ENCODE measurements at regions not wholly inside any gene's neighbourhood (a gene's known extent, or its start where the extent isn't known, plus 50 kb on each side); places are given as distances from the start of the nearest gene placed in this dataset.

GRCh38 chr6:120874422-120874821 lies 459.9 kb downstream of the TBC1D32 start:
- TF ChIP-seq CTCF (IDR thresholded peaks at IDR 0.05), result no peak
- TF ChIP-seq POLR2A (IDR thresholded peaks at IDR 0.05), result no peak

Data from heart left ventricle (tissue), 13 donors.